Retinal pigment epithelial cell (primary cell): ENCODE measurements at regions not wholly inside any gene's neighbourhood (a gene's known extent, or its start where the extent isn't known, plus 50 kb on each side); places are given as distances from the start of the nearest gene placed in this dataset.

Experiments
- DNase-seq: peaks from one replicate; pipeline ENCODE4 v3.0.0-alpha.2; 2010; ENCODE audit warnings: low read depth
- H3K4me3 ChIP-seq: 2 replicates; pipeline ENCODE4 v1.5.1; 2011; ENCODE audit warnings: mild to moderate bottlenecking, low read length, control low read depth, moderate library complexity
- TF ChIP-seq, protein P1 (sequence below): conservative IDR thresholded peaks from 2 replicates; pipeline ENCODE4 v1.5.1; 2011; ENCODE audit warnings: low read depth, low read length, control low read depth, inconsistent platforms

DNA sequence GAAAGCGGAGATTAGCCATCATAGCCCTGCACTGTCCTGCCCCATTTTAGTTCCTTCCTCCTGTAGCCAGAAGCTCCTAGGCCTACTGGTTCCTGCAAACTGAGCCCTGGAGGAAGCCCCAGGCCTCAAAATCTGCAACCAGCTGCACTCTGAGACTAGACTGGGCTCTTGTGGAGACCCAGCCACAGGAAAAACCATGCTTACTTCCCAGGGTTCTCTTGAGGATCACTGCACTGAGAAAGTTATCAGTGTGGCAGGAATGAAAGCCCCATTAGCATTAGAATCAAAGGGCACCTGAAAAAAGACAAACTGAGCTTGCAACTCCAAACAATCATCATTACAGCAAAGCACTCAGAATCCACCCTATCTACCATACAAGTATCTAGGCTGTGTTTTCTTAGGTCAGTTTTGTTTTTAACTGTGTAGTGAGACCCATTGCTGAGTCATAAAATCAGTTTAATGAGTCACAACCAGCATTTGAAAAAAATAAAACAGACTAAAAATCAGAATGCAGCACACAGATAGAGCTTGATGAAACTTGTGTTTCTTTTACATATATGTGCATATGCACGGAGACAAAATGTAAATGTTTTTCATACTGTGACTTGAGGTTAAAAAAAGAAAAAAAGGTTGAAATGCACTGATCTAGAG, 91.0 kb downstream of the UNC5CL start:
- TF ChIP-seq, protein P1, sequence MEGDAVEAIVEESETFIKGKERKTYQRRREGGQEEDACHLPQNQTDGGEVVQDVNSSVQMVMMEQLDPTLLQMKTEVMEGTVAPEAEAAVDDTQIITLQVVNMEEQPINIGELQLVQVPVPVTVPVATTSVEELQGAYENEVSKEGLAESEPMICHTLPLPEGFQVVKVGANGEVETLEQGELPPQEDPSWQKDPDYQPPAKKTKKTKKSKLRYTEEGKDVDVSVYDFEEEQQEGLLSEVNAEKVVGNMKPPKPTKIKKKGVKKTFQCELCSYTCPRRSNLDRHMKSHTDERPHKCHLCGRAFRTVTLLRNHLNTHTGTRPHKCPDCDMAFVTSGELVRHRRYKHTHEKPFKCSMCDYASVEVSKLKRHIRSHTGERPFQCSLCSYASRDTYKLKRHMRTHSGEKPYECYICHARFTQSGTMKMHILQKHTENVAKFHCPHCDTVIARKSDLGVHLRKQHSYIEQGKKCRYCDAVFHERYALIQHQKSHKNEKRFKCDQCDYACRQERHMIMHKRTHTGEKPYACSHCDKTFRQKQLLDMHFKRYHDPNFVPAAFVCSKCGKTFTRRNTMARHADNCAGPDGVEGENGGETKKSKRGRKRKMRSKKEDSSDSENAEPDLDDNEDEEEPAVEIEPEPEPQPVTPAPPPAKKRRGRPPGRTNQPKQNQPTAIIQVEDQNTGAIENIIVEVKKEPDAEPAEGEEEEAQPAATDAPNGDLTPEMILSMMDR = no peak
- DNase-seq = no peak
- H3K4me3 ChIP-seq = no peak overlapping the region

DNA sequence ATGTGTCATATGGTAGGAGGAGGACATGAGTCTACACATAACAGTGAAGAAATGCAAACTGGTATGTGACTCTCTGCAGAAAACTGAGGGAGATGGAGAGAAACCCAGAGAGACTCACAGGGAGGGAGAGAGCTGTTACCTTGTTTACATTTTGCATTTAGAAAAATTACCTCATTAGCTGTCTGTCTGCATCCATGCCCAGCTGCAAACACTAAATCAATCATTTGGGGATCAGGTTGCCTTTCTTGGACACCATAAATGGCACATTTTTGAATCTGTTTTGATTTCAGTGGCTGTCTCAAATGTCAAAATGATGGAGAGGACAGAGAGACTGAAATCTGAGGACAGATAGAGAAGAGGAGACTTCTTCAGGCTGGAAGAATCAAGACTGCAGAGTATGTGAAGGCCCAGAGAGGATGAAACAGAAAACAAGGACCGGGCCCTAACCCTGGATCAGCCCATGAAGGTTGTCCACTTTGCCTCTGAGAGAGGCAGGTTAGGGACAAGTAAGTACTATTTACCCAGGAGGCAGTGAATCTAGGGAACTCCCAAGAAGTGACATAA, 92.2 kb downstream of the UNC5CL start:
- TF ChIP-seq, protein P1 = no peak
- DNase-seq = no peak
- no peak overlapping the region for H3K4me3 ChIP-seq

DNA sequence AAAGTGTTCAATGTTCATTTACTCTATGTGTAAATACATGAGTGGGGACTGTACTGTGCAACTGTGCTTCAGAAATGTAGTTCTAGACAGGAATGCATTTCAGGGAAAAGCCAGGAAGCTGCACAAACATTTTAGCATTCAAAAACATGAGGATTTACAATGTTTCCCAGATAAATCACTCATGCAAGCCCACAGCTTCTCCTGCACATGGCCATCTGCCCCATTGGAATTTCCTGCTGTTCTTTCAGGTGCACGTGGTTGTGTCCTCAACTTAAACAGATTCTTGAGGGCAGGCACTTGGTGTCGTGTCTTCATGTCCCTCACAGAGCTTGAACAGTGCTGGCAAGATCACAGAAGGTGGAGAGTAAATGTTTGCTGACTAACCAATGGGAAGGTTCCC, 101.5 kb downstream of the UNC5CL start:
- no peak overlapping the region for H3K4me3 ChIP-seq
- TF ChIP-seq, protein P1 = no peak
- no peak for DNase-seq

DNA sequence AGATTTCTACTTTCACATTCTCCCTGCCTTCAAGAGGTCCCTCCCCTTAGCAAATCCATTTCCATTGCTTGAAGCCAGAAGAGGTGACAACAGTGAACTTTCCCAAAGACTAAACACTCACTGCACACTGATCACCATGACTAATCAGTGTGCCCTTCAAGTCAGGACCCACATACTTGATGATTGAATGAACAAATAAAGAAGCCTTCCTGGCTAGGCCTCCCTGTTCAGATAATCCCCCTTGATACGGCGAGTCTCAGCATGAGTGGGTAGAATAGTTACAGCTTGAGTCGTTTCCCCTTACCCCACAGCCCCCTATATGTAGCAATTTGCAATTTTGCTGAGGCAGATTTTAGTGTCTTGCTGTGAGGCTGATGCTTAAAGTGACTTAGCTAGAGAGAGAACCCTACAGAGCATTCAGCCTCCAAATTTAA, 102.2 kb downstream of the UNC5CL start:
- no peak overlapping the region for H3K4me3 ChIP-seq
- DNase-seq = peak; percentile 91
- TF ChIP-seq, protein P1 = no peak

DNA sequence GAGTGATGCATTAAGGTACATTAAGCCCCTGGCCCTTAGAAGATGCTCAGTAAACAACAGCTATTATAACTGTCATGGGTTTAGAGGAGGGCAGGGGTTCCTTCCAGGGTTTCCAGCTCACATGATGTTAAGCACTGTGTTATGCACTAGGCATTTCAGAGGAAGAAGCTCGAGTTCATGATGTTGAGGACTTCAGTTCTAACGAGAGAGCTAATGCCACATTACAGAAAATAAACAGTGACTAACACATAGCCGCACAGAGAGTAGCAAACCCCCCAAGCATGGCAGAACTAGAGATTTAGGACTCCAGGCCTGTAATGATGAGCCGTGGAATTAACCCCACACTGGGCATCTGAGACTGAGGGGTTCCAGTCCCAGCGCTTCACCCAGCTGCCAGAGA, 105.2 kb downstream of the UNC5CL start:
- no peak for DNase-seq
- H3K4me3 ChIP-seq = no peak overlapping the region
- TF ChIP-seq, protein P1 = no peak

DNA sequence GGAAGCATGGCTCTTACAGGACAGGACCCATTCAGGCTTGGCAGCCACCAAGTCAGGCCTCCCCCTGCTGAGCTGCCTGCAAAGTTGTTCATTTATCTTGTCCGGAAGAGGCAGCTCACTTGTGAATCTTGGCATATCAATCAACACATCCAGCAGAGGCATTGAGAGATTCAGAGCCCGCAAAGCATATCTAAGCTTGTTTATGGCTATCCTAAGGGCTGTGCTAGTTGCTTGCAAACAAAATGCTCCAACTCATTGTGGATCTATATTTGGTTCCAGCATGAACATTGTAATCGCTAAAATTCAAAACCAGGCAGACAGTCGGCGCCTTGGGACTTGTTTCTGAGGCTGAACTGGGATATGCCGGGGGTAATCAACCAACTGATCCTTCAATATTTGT, 106.1 kb downstream of the UNC5CL start:
- no peak overlapping the region for H3K4me3 ChIP-seq
- TF ChIP-seq, protein P1 = no peak
- DNase-seq = no peak

DNA sequence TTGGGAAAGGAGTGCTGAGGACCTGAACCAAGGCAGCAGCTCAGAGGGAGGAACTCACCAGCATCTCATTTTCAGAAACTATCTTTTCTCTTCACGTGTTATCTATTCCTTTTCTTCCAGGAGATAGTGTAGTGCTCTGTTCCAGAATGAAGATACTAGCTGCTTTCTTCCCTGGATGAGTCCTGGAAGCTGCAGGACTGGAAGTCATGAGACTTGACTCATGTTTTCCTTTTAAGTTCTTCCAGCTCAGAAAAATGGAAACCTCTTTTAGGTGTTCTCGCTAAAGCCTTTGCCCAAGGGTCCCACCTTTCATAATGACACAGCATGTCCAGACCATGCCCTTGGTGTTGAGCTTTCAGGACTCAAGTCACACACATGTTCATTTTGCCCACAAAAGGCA, 106.7 kb downstream of the UNC5CL start:
- TF ChIP-seq, protein P1 = no peak
- DNase-seq = no peak
- no peak overlapping the region for H3K4me3 ChIP-seq
